ENCODE measurements at regions not wholly inside any gene's neighbourhood (a gene's known extent, or its start where the extent isn't known, plus 50 kb on each side); places are given as distances from the start of the nearest gene placed in this dataset.

DNA sequence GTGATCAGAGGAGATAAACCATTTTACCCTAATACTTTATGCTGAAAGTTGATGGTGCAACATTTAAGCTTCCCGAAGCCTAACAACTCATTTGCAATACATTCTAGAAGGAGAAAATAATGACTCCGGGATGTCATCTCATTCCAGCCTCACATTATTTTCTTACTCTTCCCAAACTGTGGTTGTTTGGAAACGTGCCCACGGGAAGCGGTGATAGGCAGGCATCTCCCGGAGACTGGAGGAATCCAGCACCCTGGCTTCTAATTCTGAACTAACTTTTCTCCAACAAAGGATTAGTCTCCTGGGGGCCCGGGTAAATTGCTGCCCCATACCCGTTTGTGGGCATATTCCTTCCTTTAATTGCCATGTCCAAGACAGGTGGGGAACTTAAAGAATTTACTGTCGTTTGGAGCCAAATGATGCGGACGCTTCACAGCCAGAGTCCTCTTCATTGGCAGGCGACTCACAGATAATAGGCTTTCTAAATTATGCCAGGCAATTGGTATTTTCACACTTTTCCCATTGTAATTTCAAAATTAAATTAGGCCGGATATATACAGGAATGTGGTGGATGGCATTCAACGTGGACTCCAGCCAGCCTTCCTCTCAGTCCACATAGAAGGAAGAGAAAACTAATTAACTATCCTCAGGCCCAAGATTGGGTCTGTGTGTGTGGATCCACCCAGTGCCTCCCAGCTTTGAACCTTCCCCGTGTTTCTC, 278.1 kb downstream of the AJAP1 start:
- DNase-seq = no peak

DNA sequence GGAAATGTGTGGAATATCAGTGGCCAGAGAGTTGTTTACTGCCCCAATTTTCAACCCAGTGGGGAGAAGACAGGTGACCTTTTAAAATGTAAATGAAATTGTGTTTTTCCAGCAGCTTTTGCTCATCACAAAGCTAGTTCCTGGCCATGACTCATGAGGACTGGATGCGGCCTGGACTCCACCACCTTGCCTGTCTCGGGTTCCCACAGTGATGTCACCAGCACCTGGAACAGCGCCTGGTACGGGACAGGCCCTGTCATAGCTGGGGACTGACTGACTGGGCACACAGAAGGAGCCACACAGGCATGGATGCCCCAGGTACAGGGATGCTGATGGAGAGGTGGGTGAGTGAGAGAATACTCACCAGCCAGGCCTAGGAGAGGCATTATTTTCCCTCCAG, 277.1 kb downstream of the AJAP1 start:
- no peak for DNase-seq

DNA sequence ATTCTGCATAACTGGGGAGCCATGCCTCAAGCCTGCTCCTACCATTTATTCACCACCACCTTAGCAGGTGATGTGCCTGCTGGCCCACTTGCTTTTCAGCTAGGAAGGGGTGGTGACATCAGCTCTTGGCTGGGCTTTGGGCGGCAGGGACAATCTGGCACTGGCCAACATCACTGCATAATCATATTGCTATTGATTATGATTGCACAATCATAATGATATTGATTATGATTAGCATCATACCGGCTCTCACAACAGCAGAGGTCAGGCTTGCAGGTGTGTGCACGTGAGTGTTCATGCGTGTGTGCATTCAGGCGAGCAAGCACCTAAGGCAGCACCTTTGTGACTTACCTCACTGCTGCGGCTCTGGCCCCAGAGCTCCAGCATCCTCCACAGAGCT, 273.8 kb downstream of the AJAP1 start:
- no peak for DNase-seq

DNA sequence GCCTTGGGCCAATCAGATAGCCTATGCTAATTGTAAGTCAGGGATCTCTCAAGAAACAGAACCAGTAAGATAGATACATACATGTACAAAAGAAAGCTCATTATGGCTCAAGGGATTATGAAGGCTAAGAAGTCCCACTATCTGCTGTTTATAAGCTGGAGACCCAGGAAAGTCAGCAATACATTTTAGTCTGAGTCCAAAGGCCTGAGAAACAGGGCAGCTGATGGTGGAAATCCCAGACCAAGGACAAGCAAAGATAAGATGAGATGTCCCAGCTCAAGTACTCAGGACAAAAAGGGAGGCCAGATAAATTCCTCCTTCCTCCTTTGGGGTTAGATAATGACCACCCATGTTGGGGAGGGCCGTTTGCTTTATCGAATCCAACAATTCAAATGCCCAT, 269.9 kb downstream of the AJAP1 start:
- DNase-seq = no peak

DNA sequence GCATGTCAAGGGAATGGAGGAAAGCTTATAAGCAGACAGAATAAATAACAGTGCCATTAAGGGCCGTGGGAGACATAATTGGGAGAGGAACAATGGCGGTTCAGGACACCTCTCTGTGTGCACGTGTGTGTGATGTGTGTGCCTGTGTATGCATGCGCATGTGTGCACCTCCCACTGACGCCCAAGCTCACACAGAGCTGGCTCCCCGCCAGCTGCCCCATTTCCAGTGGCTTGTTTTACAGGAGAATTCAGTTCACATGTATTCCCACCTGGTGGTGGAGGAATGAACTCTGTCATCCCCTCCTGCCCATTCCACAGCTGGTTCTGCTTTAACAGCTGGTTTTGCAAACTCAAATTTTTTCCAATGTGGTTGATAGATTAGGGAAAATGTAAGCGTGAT, 262.2 kb downstream of the AJAP1 start:
- no peak for DNase-seq

DNA sequence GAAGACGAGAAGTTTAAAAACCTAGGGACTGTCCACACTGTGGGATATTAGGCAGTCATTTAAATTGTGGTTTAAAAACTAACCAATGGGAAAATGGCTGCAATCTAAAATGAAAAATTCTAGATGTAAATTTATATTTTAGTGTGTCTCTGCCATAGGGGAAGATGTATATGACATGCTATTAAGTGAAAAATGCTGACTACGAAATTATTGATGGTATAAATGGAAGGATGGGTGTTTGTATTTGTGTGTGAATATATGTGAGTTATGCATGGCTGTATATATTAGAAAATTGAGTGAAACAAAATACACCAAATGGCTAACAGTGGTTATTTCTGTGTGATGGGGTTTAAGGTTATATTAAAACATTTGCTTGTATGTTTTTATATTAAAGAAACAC, 260.7 kb downstream of the AJAP1 start:
- DNase-seq = no peak

DNA sequence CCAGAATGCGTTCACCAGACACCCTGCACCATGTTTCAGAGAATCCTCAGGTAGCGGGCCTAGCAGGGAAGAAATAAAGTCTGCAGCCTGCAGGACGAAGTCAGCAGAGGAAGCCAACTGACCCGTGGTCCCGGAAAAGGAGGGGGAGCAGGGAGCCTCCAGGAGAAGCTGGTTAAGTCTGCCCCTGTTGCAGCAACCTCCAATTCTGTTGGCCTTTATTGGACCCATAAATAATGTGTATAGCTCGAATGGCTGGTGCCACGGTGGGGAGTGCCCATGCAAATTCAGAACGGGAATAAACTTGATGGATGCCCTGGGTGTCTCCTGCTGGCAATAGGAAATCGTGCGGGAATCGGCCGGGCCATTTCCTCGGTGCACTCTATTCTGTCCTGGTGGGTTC, 254.1 kb downstream of the AJAP1 start:
- no peak for DNase-seq

DNA sequence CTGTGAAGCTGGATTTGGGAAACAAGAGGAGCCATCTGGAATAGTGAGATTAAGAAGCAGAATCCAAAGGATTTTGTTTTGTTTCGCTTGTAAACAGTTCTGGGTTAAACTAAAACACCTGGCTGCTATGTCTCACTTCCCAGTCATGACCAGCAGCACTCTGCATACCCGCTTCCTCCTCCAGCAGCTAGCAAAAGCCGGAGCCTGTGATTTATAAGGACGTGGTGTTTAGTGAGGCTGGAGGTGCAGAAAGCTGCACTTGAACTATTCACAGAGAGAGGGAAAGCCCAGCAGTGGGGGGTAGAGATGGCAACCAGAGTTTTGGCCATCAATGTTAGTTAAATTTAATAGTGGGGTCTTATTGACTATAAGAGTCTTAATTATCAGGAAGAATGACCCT, 240.2 kb downstream of the AJAP1 start:
- no peak for DNase-seq

DNA sequence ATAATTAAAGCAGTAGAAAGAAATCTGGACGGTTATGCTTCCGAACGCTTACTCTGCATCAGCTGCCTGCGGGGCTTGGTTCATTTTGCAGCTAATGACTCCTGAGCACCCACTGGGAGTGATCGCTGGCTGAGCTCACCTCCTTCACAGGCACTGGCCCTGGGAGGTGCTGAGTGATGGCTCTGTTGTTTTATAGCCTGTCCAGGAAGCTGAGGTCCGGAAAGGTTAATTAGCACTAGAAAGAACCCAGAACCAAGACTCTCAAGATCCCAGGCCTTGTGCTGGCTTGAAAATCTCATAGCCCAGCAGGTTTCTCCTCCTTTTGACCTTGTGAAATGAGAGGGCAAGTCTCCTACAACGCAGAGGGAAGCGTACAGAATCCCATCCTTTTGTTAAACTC, 226.2 kb downstream of the AJAP1 start:
- no peak for DNase-seq

DNA sequence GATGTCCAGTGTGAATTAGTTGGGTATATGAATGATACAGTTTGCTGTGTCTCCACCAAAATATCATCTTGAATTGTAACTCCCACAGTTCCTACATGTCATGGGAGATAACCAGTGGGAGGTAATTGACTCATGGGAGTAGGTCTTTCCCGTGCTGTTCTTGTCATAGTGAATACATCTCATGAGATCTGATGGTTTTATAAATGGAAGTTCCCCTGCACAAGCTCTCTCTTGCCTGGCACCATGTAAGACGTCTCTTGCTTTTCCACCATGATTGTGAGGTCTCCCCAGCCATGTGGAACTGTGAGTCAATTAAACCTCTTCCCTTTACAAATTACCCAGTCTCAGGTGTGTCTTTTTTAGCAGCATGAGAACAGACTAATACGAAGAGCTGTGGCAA, 223.0 kb downstream of the AJAP1 start:
- DNase-seq = no peak

DNA sequence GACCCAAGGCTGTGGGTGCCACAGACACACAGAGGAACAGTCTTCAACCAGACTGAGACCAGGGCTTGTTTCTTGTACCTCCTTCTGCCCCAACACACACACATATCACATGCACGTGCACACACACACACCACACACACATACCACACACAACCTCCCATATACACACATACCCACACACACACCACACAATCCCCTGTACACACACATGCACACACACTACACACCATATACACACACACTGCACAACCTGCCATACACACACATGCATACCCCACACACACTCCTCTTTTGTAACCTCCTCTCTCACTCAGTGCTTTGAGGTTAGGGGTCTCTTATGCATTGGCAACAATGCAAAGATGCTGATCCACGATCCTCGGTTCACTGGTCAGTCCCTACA, 217.0 kb downstream of the AJAP1 start:
- DNase-seq = no peak

DNA sequence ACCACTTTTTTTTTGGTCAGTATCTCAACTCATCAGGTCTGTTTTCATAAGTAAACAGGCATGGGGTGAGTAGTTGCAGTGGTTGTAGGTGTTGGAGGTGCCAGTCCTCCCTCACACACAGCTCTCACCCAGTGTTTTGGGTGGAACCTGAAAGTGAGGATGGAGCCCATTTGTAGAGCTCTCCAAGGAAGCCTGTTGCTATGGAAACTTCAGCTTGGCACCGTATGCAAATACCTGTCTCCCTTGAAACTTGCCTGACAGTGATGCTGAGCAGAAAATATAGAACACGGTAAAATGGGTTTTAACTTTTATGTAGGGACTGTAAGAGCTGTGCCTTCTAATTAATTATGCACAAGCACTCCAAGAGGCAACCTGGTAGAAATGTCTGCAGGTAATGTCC, 214.1 kb downstream of the AJAP1 start:
- no peak for DNase-seq

DNA sequence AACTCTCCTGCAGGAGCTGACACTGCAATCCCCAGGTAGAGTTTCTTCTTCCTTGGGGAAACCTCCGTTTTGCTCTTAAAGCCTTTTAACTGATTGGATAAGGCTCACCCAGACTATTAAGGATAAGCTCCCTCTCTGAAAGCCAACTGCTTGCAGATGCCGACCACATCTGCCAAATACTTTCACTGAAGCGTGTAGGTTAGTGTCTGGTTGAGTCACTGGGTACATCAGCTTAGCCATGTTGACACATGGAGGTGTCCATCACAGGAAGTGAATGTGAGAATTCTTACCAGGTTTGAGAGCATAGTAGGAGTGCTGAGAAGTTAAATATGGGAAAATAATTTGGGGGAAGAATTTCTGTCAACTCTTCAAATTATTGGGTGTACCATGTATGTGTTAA, 202.0 kb downstream of the AJAP1 start:
- DNase-seq = no peak

DNA sequence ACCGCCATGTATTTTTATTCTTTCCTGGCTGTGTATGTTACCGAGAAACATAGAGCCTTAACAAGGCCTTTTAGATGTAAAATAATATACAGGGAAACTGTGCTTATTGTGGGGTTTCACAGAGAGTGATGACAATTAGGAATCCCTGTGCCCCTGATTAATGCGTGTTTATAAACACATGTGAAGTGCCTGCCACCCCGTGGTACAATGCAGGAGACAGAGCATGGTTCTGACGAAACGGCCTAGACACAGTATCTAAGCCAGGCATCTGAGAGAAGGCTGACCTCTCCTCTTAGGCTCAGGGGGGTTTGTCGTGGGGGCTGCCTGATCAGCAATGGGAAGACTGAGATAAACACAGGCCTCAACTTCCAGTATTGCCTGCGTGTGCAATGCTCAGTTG, 200.0 kb downstream of the AJAP1 start:
- DNase-seq = no peak

DNA sequence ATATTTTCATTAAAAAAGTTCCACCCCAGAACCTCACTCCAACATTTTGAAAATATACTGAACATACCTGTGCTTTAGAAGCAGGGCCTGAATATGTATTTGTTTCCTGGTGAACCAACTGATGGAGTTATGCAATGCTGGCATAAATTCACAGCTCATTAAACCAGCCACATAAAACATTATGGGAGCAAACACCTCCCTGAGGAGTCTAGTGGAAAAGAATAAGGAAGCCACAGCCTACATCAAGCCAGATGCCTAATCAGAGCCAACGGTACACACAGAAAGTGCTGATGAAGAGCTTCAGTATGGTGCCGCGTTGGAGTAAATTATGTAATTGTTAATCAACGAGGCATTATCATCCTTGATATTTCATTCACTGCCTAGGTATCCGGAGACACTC, 199.5 kb downstream of the AJAP1 start:
- no peak for DNase-seq

DNA sequence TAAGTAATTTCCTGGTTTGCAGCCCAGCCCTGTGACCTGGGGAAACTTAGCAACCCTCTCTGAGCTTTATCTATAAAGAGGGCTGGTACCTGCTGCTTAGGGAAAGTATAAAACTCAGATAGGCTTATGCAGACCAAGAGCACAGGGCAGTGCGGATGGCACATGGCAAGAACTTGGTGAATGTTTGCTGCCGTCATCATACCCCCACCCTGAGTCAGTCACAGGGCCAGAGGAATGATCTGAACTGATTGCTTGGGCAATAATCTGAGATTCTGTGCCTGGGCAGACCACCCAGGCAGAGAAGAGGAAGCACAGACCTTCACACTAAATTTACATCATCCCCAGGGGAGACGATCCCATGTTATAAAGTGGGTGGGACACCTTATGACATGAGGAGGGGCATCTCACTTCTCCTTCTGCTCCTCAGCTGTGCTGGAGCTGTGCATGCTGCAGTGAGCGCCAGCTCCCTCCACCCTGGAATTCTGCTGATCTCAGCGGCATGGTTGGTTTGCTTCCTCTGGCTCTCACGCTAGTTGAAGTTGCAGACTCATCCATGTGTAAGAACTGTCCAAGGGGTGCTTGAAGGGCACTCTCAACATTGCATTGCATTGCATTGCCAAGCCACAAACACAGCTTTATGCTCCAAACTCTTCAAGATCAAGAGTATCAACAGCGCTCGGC, 197.1 kb downstream of the AJAP1 start:
- no peak for DNase-seq

DNA sequence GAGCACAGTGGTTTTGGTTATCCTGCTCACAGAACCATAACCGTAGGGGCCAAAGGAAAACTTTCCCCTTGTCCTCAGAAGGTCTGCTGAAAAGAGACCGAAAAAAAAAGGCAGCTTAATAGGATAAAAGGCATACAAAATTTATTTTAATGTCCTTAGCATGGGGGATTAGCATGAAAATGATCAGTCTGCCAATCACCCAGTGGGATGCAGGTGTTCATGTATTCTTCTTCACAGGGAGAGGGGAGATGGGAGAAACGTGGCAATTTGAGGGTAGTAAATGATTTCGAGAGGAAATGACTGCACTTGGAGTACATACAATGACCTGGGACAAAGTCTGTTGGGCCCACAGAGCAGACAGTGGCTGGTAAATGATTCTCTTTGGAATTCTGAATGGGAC, 194.0 kb downstream of the AJAP1 start:
- DNase-seq = no peak

DNA sequence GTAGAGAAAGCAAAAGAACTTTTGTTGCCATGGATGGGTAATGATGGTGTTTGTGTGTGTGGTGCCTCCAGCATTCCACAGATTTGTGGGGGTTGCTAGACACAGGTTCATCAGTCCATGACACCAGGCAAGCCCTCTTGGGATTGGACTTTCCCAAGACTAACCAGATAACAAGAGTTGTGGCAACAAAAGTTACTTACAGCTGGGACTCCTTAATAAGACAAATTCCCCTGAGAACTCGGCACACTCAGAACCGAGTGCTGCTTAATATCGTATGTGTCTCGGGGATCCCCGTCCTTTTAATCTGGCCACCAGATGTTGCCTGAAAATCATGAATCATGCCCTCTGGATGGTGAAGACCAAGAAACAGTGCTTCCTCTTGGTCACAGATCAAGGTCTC, 193.3 kb downstream of the AJAP1 start:
- DNase-seq = no peak
